ENCODE measurements at regions not wholly inside any gene's neighbourhood (a gene's known extent, or its start where the extent isn't known, plus 50 kb on each side); places are given as distances from the start of the nearest gene placed in this dataset.
"Not testable (repeated sequence)": the region's sequence is repeated elsewhere in the genome, so short reads cannot be mapped to it uniquely, and the experiment has no call there.

DNA sequence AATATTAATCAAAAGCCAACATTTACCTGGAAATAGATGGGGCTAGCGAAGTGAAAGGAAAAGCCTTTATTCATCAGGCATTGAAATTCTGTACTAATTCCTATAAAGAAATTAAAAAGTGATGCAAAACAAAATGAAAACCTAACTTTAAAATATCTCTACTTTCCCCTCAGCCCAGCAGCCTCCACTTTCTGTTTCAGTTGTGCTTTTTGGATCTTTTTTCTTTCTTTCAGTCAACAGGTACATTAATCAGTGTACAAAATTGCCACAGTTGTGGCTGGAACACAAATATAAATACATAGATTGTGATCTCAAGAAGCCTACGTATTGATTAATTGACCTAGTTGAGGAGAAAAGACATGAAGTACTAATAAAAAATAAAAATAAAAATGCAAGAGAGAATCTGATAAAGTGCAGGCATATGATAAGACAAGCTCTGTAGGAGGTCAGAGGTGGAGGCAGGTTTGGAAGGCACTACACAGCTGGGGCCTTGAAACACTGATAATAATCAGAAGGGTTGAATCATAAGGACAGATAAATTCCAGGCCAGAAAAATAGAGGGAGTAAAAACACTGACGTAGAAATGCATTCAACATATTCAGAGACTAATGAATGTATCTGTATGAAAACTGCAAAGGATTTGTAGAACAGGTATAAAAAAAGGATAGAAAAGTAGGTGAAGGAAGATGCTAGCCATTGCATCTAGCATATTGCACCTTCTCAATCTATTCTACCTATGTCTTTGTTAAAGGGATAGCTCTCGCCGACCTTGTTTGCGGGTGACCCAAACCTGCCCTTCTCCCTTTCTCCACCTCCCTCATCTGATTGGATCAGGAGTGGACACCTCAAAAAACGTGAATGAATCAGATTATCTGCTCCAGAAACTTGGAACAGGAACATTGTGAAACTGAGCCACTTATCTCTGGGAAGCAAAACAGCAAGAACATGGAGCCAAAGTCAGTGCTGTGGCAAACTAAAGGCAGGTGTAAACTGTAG is 607.8 kb upstream of the ADGRL2 start:
- DNase-seq: no peak

DNA sequence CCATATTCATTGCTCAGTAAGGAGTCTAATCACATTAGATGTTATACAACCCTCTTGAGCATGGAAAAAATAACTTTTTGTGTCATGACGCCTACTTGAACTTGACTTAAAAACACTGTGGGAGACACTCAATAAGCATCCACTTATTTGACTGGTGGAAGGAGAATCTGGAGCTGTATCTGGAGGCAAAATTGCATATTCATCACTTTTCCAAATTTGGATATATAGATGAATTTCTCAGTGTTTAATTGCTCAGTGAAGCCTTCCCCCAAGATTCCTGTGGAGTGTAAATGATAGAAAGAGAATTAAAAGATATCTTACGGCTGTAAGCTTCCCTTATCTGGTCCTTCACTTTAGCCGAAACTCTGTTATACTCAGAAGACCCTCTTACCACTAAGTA is 610.7 kb upstream of the ADGRL2 start:
- DNase-seq: no peak

DNA sequence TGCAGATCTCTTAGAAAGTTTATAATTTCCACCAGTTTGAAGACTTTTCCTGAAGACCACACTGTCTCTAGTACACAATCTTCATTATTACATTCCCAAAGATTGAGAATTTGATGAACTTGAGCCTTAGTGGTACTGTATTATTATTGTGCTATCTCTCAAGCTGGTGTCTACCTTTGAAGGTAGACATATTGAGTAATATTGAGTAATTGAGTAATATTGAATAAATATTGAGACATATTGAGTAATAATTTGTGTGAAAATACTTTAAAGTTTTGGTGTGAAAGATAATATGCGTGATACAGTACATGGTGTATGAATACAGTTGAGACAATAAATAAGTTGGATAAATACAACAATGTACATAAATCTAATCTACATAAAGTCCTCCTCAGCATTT is 613.1 kb upstream of the ADGRL2 start:
- DNase-seq: no peak

DNA sequence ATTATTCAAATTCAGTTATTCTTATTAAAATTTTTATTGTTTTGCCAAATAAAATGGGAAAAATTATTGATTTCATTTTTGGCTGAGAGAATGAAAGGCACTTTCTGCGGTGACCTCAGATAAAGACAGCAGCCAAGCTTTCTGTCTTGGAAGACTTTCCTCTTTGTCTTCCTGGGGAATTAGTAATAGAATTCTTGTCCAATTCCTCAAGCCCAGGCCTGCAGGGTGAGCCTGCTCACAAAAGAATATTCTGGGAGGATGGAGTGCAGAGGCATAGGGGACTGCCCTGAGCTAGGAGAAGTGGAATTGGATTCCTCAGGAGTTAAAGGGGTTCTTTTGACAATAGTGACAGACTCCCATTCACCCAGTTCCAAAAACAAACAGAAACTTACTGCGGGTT is 614.5 kb upstream of the ADGRL2 start:
- peak; percentile 15 for DNase-seq

DNA sequence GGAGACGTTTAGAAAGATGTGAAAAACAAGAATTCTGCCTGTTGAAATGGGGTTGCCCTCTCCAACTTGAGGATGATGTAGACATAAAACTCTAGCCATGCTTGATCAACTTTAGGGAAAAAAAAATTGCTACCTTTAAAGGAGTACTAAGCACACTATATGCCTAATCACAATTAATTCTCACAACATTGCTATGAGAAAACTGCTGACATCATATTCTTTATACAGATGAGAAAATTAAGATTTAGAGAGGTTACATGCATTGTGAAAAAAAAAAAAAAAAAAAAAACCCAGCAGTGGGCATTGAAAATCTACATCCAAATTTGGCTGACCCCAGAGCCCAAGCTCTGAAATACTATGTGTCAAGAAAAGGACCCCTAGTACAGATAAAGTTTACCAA is 617.2 kb upstream of the ADGRL2 start:
- no peak for DNase-seq

DNA sequence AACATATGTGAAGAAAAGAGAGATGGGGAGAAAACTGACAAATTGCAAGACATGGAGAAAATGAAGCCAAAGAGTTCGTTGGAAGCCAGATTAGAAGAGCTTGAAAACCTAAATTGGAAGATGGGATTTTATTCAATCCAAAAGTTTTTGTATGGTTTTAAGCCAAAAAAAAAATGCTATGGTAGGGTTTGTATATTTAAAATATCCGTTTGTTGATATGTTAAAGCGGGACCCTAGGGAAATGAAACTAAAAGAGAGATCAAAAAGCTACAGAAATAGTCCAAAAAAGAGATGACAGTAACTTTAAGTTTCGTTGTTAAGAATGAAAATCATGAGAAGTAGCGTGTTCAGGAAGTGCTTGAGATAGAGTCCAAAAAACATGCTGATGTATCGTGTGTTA is 617.7 kb upstream of the ADGRL2 start:
- no peak for DNase-seq

DNA sequence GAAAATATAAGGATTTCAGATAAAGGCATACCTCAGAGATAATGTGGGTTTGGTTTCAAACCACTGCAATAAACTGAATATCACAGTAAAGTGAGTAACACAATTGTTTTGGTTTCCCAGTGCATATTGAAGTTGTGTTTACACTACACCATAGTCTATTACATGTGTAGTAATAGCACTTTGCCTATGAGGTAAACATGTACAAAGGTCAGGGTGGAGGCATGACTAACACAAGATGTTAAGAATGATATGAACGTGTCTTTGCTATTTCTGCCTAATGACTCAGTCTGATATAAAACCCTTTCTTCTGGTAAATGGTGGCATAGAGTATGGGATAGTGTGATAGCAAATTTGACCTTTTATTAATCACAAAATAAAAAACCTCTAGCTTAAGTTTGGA is 621.5 kb upstream of the ADGRL2 start:
- peak; percentile 64 for DNase-seq

DNA sequence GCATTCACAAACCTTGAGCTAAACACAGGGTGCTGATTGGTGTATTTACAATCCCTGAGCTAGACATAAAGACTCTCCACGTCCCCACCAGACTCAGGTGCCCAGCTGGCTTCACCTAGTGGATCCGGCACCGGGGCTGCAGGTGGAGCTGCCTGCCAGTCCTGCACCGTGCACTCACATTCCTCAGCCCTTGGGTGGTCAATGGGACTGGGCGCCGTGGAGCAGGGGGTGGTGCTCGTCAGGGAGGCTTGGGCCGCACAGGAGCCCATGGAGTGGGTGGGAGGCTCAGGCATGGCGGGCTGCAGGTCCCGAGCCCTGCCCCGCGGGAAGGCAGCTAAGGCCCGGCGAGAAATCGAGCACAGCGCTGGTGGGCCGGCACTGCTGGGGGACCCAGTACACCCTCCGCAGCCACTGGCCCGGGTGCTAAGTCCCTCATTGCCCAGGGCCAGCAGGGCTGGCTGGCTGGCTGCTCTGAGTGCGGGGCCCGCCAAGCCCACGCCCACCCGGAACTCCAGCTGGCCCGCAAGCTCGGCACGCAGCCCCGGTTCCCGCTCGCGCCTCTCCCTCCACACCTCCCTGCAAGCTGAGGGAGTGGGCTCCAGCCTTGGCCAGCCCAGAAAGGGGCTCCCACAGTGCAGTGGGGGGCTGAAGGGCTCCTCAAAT is 622.2 kb upstream of the ADGRL2 start:
- DNase-seq: not testable (repeated sequence)

DNA sequence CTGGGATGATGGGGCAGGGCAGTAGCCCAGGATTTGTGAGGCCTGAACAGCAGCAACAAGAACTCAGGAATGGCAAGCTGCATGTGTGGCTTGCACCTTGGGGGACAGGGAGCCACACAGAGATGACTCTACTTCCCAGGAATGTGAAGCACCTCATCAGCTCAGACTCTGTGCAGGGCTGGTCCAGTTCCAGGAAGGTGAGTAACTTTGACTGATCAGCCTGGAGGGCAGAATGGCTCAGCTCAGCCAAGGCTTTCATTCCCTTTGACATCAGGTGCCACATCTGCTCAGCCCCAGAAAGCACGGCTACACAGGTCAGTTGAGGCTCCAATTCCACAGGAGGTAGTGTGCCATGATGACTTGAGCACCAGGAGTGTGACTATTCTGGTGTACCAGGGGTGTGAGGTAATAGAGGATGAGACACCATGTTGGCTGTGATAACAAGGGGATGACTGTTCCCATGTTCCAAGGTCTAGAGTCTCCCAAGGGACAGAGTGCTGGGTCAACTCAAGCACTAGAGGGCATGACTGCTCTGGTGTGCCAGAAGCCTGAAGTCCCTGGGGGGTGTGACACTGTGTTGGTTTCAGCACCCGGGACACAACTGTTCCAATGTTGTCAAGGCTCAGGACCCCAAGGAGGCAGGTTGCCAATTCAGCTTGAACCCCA is 625.8 kb upstream of the ADGRL2 start:
- DNase-seq: peak; percentile 79

DNA sequence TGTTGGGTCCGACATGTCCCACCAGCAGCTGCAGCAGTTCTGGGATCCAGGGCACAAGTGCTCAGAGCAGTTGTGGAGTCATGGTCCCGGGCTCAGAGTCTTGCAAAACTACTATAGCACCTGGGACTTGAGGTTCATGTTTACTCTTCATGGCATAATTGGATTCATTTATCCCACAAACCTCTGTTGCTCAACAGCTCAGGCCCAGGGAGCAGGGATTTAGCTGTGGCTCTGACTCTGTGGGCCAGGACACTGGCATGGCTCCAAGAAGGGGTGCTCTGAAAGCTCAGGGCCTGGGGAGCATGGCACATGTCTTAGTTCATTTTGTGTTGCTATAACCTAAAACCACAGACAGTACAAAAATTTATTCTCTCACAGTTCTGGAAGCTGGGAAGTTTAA is 626.7 kb upstream of the ADGRL2 start:
- peak; percentile 21 for DNase-seq

DNA sequence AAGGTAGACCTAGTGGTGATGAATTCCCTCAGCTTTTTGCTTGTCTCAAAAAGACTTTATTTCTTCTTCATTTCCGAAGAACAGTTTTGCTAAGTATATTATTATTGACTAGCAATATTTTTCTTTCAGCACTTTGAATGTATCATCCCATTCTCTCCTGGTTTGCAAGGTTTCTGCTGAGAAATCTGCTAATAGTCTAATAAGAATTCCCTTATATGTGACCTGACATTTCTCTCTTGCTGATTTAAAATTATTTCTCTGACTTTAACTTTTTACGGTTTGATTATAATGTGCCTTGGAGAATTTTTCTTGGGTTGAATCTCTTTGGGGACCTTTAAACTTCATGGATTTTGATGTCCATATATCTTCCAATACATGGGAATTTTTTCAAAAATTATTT is 628.3 kb upstream of the ADGRL2 start:
- no peak for DNase-seq

DNA sequence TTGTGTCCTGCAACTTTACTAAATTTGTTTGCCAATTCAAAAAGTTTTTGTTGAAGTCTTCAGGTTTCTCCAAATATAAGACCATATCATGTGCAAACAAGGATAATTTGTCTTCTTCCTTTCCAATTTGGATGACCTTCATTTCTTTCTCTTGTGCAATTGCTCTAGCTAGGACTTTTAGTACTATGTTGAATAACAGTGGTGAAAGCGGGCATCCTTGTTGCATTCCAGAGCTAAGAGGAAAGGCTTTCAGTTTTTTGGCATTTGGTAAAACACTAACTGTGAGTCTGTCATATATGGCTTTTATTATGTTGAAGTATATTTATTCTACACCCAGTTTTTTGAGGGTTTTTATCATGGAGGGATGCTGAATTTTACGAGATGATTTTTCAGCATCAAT is 630.0 kb upstream of the ADGRL2 start:
- no peak for DNase-seq

DNA sequence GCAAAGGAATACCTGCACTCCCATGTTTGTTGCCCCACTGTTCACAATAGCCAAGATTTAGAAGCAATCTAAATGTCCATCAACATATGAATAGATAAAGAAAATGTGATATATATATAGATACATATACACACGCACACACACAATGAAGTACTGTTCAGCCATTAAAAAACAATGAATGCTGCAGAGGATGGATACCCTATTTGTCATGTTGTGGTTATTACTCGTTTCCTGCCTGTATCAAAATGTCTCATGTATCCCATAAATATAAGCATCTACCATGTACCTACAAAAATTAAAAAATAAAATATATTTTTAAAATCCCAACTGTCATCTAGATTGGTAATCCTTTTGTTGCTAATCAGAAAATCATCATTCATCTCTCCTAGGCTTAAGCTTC is 634.8 kb upstream of the ADGRL2 start:
- DNase-seq: peak; percentile 20

DNA sequence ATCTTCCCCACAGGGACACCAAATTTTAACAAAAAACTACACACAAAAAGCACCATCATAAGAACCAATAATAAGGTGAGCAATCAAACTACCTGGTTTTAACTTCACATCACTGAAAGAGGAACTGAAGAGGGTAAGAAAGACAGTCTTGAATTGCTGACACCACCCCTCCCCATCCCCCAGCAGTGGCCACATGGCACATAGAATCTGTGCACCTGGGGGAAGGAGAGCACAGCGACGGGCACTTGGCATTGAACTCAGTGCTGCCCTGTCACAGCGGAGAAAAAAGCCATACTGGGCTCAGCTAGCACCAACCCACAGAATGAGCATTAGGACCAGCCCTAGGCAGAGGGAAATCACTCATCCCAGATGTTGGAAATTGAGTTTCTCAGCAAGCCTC is 640.0 kb upstream of the ADGRL2 start:
- DNase-seq: no peak

DNA sequence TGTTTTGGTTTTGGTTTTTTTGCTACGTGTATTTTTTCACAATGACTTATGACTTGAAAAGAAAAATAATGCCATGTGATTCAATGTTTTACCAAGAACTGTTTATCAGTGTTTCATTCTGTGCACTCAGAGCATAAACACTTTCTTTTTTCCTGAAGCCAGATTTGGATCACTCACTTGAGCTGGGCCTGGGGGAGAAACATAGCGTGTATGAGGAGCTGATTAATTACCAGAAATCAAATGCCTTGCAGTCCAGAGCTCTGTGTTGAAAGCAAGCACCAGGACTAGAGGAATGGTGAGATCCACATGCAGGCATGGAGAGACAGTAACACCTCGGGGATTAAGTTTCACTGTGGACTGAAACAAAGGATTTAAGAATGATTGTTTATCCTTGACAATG is 642.1 kb upstream of the ADGRL2 start:
- DNase-seq: peak; percentile 68

DNA sequence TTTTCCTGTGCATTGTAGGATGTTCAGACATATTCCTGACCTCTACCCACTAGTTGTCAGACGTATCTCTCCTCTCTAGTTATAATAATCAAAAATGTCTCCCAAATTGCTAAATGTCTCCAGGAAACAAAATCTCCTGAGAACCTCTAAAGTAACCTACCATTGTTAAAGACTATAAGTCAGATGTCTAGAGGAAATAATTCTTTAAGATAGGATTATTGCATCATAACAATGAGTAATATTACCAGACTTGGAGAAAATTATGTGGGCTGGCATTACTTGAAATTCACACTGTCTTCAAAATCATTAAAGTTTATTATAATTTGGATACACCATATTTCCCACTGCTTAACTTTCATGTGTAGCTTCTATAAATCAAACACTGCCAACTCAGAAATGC is 643.0 kb upstream of the ADGRL2 start:
- DNase-seq: peak; percentile 17

DNA sequence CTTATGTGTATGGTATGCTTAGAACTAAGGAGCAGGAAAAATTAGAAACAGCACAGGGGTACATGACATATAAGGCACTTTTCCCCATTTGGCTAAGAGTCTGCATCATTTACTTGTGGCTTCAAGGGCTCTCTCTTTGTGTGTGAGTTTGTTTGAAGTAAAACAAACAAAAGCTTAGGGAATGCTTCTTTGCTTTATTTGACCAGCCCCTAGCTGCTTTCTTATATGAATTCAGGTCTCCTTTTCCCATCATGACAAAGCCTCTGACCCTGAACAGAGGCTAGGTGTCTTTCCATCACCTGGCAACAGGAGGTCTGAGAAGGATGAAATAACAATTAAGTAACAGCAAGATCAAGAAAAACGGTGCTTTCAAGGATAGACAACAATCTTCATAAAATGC is 643.8 kb upstream of the ADGRL2 start:
- DNase-seq: no peak

DNA sequence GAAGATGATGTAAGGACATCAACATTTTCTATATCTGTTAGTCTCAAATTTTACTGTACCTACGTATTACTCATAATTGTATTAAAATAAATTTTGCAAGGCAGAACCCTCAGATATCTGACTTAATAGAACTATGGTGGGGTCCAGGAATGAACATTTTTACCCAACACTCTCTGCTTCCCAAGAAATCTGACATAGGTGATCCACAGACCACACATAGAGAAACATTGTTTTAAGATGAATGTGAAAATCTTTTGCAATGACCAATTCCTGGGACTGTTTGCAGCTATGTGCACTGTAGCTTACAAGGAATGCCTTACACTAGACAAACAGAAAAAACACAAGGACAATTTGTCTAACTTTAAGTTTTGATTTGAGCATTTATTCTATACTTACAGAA is 645.6 kb upstream of the ADGRL2 start:
- DNase-seq: peak; percentile 89

DNA sequence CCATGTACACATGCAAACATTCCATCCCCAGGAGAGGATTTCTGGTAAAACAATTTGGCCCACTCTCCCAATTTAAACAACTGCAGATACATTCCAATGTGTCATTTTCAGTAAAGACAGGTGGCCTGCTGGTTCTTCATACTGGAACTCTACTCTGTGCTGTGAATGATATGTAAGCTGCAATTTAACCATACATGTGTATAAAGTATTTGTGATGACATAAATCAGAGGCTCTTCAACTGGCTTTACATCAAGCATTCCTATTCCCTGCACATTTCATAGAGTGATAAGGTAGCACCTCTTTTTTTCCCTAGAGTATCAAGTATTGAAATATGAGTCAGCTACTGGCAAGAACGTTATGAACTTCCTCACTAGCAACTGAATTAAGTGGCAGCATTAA is 649.5 kb upstream of the ADGRL2 start:
- peak; percentile 83 for DNase-seq

DNA sequence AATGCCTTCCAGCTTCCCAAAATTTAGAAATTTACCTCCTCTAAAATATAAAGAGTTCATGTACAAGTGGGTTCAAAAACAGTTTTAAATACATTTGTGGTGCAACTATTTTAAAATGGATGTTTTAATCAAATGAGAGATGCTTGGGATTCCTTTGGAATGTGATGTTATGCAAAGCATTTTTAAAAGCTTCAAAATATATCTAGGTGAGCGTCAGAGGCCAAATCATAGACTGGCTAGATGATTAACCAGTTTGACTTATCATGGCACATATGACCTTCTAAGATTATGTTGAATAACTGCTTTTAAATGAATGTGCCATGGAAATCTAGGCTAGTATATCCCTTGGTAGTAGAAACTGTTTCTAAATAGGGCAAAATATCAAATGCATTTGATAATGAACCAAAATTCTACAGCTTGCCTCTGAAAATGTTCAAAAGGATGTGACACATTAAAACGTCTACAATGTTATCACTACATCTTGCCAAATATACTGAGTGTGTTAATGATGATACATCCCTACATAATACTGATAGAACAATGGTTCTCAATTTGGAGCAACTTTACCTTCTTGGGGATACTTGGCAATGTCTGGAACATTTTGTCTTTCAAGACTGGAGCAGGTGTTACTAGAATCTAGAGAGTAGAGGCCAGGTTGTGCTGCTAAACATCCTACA is 650.9 kb upstream of the ADGRL2 start:
- DNase-seq: peak; percentile 36

DNA sequence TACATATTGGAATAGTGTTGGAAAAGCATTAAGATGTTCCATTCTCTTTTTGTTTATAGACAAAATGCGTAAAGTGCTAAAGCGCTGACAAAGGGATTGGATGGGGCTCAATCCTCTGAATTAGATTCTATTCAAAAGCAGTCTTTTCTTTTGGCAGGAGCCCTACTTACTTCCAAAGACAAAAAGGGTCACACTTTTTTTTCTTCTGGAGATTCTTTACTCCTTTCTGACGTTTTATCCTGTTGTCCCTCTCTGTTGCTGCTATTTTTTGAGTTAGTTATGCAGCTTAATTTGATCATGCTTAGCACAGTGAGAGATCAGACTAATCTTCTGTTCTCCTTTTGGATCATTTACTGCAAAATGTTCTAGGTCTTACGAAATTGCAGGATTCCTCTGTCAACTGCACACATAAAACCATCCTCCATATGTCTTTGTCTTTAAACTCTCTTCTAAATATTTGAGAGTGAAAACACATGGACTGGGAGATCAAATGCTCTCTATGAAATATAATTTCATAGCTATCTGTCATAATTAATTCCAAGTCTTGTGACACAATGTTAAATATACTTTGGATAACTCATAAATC is 656.4 kb upstream of the ADGRL2 start:
- DNase-seq: peak; percentile 59

DNA sequence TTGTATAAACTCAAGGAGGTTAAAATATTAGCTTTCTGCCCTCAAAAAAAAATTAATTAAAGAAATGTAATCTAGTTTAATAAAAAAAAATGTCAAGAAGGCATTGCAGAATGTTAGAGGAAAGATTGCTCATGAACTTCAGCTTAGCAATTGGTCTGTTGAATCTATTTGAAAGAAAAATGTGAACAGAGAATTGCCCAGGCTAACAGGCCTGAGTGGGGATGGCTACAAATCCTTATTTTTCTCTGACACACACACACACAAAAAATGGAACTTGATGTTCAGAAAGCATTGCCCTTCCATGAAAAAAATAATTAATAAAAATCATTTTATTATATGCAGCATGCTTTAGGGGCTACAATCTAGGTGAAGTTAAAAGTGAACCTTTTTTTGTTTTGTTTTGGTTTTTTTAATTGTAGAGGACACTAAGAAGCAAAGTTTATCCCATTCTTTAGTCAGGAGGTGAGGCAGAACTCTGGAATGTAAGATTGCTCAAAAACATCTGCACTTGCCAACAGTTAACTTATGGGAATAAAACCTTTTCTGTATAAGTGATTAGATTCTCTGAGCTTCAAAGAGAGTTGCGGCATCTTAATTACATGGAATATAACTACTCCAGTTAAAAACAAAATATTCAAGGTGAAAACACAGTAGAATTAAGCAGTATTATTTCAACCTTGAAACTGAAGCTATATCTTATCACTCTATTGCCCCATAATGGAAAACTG is 658.5 kb upstream of the ADGRL2 start:
- DNase-seq: peak; percentile 77
